IMR-90 (cell line): ENCODE measurements at regions not wholly inside any gene's neighbourhood (a gene's known extent, or its start where the extent isn't known, plus 50 kb on each side); places are given as distances from the start of the nearest gene placed in this dataset.

Experiments
- ATAC-seq: fragments of 200-7000 bp; cut with Tn5 transposase; 2 replicates; pipeline ENCODE4 v1.9.1; 2020; ENCODE audit warnings: low read depth, mild to moderate bottlenecking, moderate library complexity
- BruUV-seq: library from RNA; stranded (reverse); fragments of 400-500 nt; replicated peaks from 2 replicates; lab custom pipeline; 2021; lab: Mats Ljungman, UMichigan
- CTCF ChIA-PET: fragments of 300-600 bp; formaldehyde crosslinking; extraction: SDS; loops from one replicate; lab custom pipeline; 2021; ENCODE audit warnings: antibody characterized with exemption; lab: Yijun Ruan, JAX
- POLR2A ChIA-PET: fragments of 300-600 bp; sonication (Branson Sonifier 250); formaldehyde crosslinking; loops from one replicate; lab custom pipeline; 2022; ENCODE audit warnings: antibody characterized with exemption; ENCODE audit not compliant: unreplicated experiment; lab: Charles Lee
- DNase-seq: peaks from one replicate; pipeline ENCODE4 v3.0.0; 2013
- H2AFZ ChIP-seq: replicated peaks from 2 replicates; pipeline ENCODE3; 2013; ENCODE audit warnings: low read length, mild to moderate bottlenecking; ENCODE audit not compliant: poor library complexity
- H2AK5ac ChIP-seq: 2 replicates; pipeline ENCODE4 v1.6.1; 2013; ENCODE audit warnings: low read depth, low read length, inconsistent platforms
- H2AK9ac ChIP-seq: replicated peaks from 2 replicates; pipeline ENCODE3; 2013; ENCODE audit warnings: mild to moderate bottlenecking, low read depth, low read length, moderate library complexity; ENCODE audit not compliant: poor library complexity
- H2BK120ac ChIP-seq: 2 replicates; pipeline ENCODE4 v1.6.1; 2013; ENCODE audit warnings: low read depth, low read length, inconsistent platforms
- H2BK15ac ChIP-seq: 3 replicates; pipeline ENCODE4 v1.6.1; 2013; ENCODE audit warnings: low read depth, low read length, inconsistent platforms
- H2BK20ac ChIP-seq: 2 replicates; pipeline ENCODE4 v1.6.1; 2013; ENCODE audit warnings: low read depth, mild to moderate bottlenecking, inconsistent platforms, low read length, moderate library complexity
- H2BK5ac ChIP-seq: 2 replicates; pipeline ENCODE4 v1.6.1; 2013; ENCODE audit warnings: mild to moderate bottlenecking, low read depth, low read length, inconsistent platforms; ENCODE audit not compliant: poor library complexity, severe bottlenecking
- H3K14ac ChIP-seq: replicated peaks from 2 replicates; pipeline ENCODE4 v1.6.1; 2013; ENCODE audit warnings: low read depth, low read length, inconsistent platforms
- H3K18ac ChIP-seq: 2 replicates; pipeline ENCODE4 v1.6.1; 2013; ENCODE audit warnings: low read depth, low read length, control low read depth
- H3K23ac ChIP-seq: 2 replicates; pipeline ENCODE4 v1.6.1; 2013; ENCODE audit warnings: low read depth, low read length, inconsistent platforms
- H3K27ac ChIP-seq: 2 replicates; pipeline ENCODE4 v1.5.1; 2013; ENCODE audit warnings: mild to moderate bottlenecking, control low read depth, low read length; ENCODE audit not compliant: insufficient read depth
- H3K27me3 ChIP-seq: 2 replicates; pipeline ENCODE4 v1.6.1; 2013; ENCODE audit warnings: low read length; ENCODE audit not compliant: control insufficient read depth, insufficient read depth
- H3K36me3 ChIP-seq: 2 replicates; pipeline ENCODE4 v1.6.1; 2013; ENCODE audit warnings: low read length, mixed read lengths; ENCODE audit not compliant: control insufficient read depth, insufficient read depth
- H3K4ac ChIP-seq: 2 replicates; pipeline ENCODE4 v1.6.1; 2013; ENCODE audit warnings: low read depth, low read length, inconsistent platforms
- H3K4me1 ChIP-seq: 2 replicates; pipeline ENCODE4 v1.6.1; 2013; ENCODE audit warnings: low read length, mixed read lengths; ENCODE audit not compliant: control insufficient read depth, insufficient read depth
- H3K4me2 ChIP-seq: 2 replicates; pipeline ENCODE4 v1.6.1; 2013; ENCODE audit warnings: low read depth, mild to moderate bottlenecking, control low read depth, low read length, moderate library complexity
- H3K4me3 ChIP-seq: 2 replicates; pipeline ENCODE4 v1.5.1; 2013; ENCODE audit warnings: low read depth, mild to moderate bottlenecking, control low read depth, low read length, moderate library complexity; ENCODE audit not compliant: insufficient read depth
- H3K56ac ChIP-seq: 2 replicates; pipeline ENCODE4 v1.6.1; 2013; ENCODE audit warnings: low read length, inconsistent platforms; ENCODE audit not compliant: insufficient read depth; ENCODE audit errors: extremely low read depth
- H3K79me1 ChIP-seq, 2 experiments: 2 replicates each; pipeline ENCODE4 v1.6.1; 2013; ENCODE audit warnings: low read length in 2 of 2, inconsistent platforms in 1 of 2, low read depth in 1 of 2
- H3K9ac ChIP-seq: 2 replicates; pipeline ENCODE4 v1.6.1; 2013; ENCODE audit warnings: low read depth, low read length, control low read depth
- H3K9me1 ChIP-seq: 2 replicates; pipeline ENCODE4 v1.6.1; 2013; ENCODE audit warnings: low read length, inconsistent platforms; ENCODE audit not compliant: insufficient read depth
- H3K9me3 ChIP-seq: 2 replicates; pipeline ENCODE4 v1.6.1; 2013; ENCODE audit warnings: low read length; ENCODE audit not compliant: control insufficient read depth, insufficient read depth
- H4K20me1 ChIP-seq: 2 replicates; pipeline ENCODE4 v1.6.1; 2013; ENCODE audit warnings: low read length, inconsistent platforms; ENCODE audit not compliant: insufficient read depth
- H4K5ac ChIP-seq: 2 replicates; pipeline ENCODE4 v1.6.1; 2013; ENCODE audit warnings: mild to moderate bottlenecking, low read depth, low read length, control low read depth
- H4K8ac ChIP-seq, 2 experiments: 2 replicates each; pipeline ENCODE4 v1.6.1; 2013; ENCODE audit warnings: low read depth in 2 of 2, low read length in 2 of 2, control low read depth in 1 of 2, inconsistent platforms in 1 of 2
- H4K91ac ChIP-seq: 2 replicates; pipeline ENCODE4 v1.6.1; 2013; ENCODE audit warnings: low read depth, low read length, inconsistent platforms; ENCODE audit not compliant: insufficient read depth
- CEBPB ChIP-seq: IDR thresholded peaks from 2 replicates; pipeline ENCODE4 v1.6.1; 2012; ENCODE audit warnings: low read depth, low read length, improper control_type of control experiment
- ELK1 ChIP-seq: fragments of 150-350 bp; IDR thresholded peaks from 2 replicates; pipeline ENCODE4 v1.6.1; 2016; ENCODE audit warnings: low read depth, mild to moderate bottlenecking, low read length, moderate library complexity, borderline replicate concordance
- POLR2A ChIP-seq: IDR thresholded peaks from 2 replicates; pipeline ENCODE4 v1.6.1; 2012; ENCODE audit warnings: mild to moderate bottlenecking, low read depth, low read length
- WGBS, 2 experiments: methylation state at CpG; one replicate each; pipeline versions ENCODE4 v1.1.5 to v1.1.7; 2013; ENCODE audit warnings: missing lambda C conversion rate in 2 of 2; ENCODE audit not compliant: insufficient read length in 1 of 2; ENCODE audit errors: extremely low coverage in 2 of 2; 5-methylcytosine and 5-hydroxymethylcytosine counted together
- dilution Hi-C: fragments of 300-500 bp; cut with HindIII; formaldehyde crosslinking; loops from one replicate; pipeline ENCODE4 v1.14.3; 2018; ENCODE audit warnings: low sequenced_read_pairs; ENCODE audit not compliant: unreplicated experiment
- in situ Hi-C: fragments of 300-500 bp; cut with MboI; formaldehyde crosslinking; loops from 3 replicates; pipeline ENCODE4 v1.14.3; 2019; ENCODE audit warnings: low sequenced_read_pairs, inconsistent platforms, mixed read lengths
- intact Hi-C: fragments of 100-400 bp; cut with micrococcal nuclease; formaldehyde crosslinking; loops from 2 replicates; pipeline ENCODE4 v1.10.0; 2022
- TF ChIP-seq, protein P1 (sequence below): conservative IDR thresholded peaks from 2 replicates; pipeline ENCODE4 v1.5.1; 2012; ENCODE audit warnings: mild to moderate bottlenecking, low read depth, low read length, improper control_type of control experiment

- dilution Hi-C loops (no loop called here), in situ Hi-C loops (no loop called here), intact Hi-C loops (no loop called here)
- ChIA-PET POLR2A (no interaction called here), CTCF (no interaction called here)
- no CpG with 5 or more reads among the region's 4 CpGs for WGBS, 2 experiments
- H3K9ac ChIP-seq = no peak overlapping the region
- no peak overlapping the region for H4K5ac ChIP-seq
- H3K4me2 ChIP-seq = no peak overlapping the region
- H4K8ac ChIP-seq = no peak overlapping the region
- H3K4ac ChIP-seq = no peak overlapping the region
- BruUV-seq = no TSS peak
- no peak overlapping the region for H3K56ac ChIP-seq
- H2AFZ ChIP-seq = no peak overlapping the region
- no peak overlapping the region for H2AK5ac ChIP-seq
- H2BK120ac ChIP-seq = no peak overlapping the region
- H3K18ac ChIP-seq = no peak overlapping the region
- H2AK9ac ChIP-seq = no peak overlapping the region
- DNase-seq = no peak
- no peak overlapping the region for H3K27ac ChIP-seq
- no peaks in the 10 kb centered on the region for H3K9me3 ChIP-seq
- TF ChIP-seq CEBPB (no peak), POLR2A (no peak), ELK1 (no peak)
- TF ChIP-seq, protein P1, sequence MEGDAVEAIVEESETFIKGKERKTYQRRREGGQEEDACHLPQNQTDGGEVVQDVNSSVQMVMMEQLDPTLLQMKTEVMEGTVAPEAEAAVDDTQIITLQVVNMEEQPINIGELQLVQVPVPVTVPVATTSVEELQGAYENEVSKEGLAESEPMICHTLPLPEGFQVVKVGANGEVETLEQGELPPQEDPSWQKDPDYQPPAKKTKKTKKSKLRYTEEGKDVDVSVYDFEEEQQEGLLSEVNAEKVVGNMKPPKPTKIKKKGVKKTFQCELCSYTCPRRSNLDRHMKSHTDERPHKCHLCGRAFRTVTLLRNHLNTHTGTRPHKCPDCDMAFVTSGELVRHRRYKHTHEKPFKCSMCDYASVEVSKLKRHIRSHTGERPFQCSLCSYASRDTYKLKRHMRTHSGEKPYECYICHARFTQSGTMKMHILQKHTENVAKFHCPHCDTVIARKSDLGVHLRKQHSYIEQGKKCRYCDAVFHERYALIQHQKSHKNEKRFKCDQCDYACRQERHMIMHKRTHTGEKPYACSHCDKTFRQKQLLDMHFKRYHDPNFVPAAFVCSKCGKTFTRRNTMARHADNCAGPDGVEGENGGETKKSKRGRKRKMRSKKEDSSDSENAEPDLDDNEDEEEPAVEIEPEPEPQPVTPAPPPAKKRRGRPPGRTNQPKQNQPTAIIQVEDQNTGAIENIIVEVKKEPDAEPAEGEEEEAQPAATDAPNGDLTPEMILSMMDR = no peak
- H2BK20ac ChIP-seq = no peak overlapping the region
- H2BK5ac ChIP-seq = no peak overlapping the region
- H4K20me1 ChIP-seq = no peaks in the 10 kb centered on the region
- H3K79me1 ChIP-seq = no peaks in the 10 kb centered on the region
- H2BK15ac ChIP-seq = no peak overlapping the region
- no peak overlapping the region for H4K91ac ChIP-seq
- ATAC-seq = no peak
- no peak overlapping the region for H3K4me3 ChIP-seq
- H3K9me1 ChIP-seq = no peaks in the 10 kb centered on the region
- H3K27me3 ChIP-seq = no peaks in the 10 kb centered on the region
- no peak overlapping the region for H3K14ac ChIP-seq
- H3K23ac ChIP-seq = no peak overlapping the region
- no peaks in the 10 kb centered on the region for H3K36me3 ChIP-seq
- no peaks in the 10 kb centered on the region for H3K4me1 ChIP-seq
These were observed 387.3 kb downstream of the FAM72C start for GRCh38 chr1:143584508-143584907.
